H9 (cell line): ENCODE measurements at regions not wholly inside any gene's neighbourhood (a gene's known extent, or its start where the extent isn't known, plus 50 kb on each side); places are given as distances from the start of the nearest gene placed in this dataset.

Source experiments
- DNase-seq: peaks from one replicate; pipeline ENCODE4 v3.0.0-alpha.2; 2017
- H2AFZ ChIP-seq: one replicate; pipeline ENCODE4 v1.6.1; 2013; ENCODE audit warnings: mild to moderate bottlenecking, low read length, control low read depth, moderate library complexity
- H2AK5ac ChIP-seq: 2 replicates; pipeline ENCODE4 v1.6.1; 2013; ENCODE audit warnings: low read length, control low read depth, mixed read lengths; ENCODE audit not compliant: insufficient read length
- H2BK120ac ChIP-seq: one replicate; pipeline ENCODE4 v1.6.1; 2013; ENCODE audit warnings: low read depth, mild to moderate bottlenecking, low read length, control low read depth, inconsistent platforms; ENCODE audit not compliant: poor library complexity, severe bottlenecking
- H2BK12ac ChIP-seq: 2 replicates; pipeline ENCODE4 v1.6.1; 2013; ENCODE audit warnings: low read length, control low read depth, mixed read lengths, low read depth; ENCODE audit not compliant: insufficient read length
- H2BK15ac ChIP-seq: 2 replicates; pipeline ENCODE4 v1.6.1; 2013; ENCODE audit warnings: low read depth, low read length, control low read depth
- H2BK20ac ChIP-seq: one replicate; pipeline ENCODE4 v1.6.1; 2013; ENCODE audit warnings: low read depth, mild to moderate bottlenecking, low read length, control low read depth, inconsistent platforms; ENCODE audit not compliant: poor library complexity, severe bottlenecking
- H2BK5ac ChIP-seq: 2 replicates; pipeline ENCODE4 v1.6.1; 2013; ENCODE audit warnings: low read length, control low read depth, mixed read lengths; ENCODE audit not compliant: insufficient read length
- H3K14ac ChIP-seq: 2 replicates; pipeline ENCODE4 v1.6.1; 2013; ENCODE audit warnings: low read length, control low read depth; ENCODE audit not compliant: insufficient read depth
- H3K18ac ChIP-seq: 2 replicates; pipeline ENCODE4 v1.6.1; 2013; ENCODE audit warnings: low read depth, mild to moderate bottlenecking, mixed read lengths, low read length, control low read depth; ENCODE audit not compliant: insufficient read length
- H3K23ac ChIP-seq: 2 replicates; pipeline ENCODE4 v1.6.1; 2013; ENCODE audit warnings: low read length, control low read depth, mixed read lengths, low read depth; ENCODE audit not compliant: insufficient read length
- H3K23me2 ChIP-seq: 2 replicates; pipeline ENCODE4 v1.6.1; 2013; ENCODE audit warnings: low read depth, mild to moderate bottlenecking, mixed read lengths, low read length, control low read depth; ENCODE audit not compliant: insufficient read length, poor library complexity, severe bottlenecking
- H3K27ac ChIP-seq: 2 replicates; pipeline ENCODE4 v1.5.1; 2013; ENCODE audit warnings: low read length, control low read depth, mixed read lengths, low read depth; ENCODE audit not compliant: insufficient read length
- H3K27me3 ChIP-seq: 2 replicates; pipeline ENCODE4 v1.6.1; 2013; ENCODE audit warnings: low read length, control low read depth, inconsistent platforms; ENCODE audit not compliant: insufficient read depth
- H3K4ac ChIP-seq: 2 replicates; pipeline ENCODE4 v1.6.1; 2013; ENCODE audit warnings: low read depth, mild to moderate bottlenecking, control low read depth, inconsistent platforms, low read length, moderate library complexity
- H3K4me1 ChIP-seq: 2 replicates; pipeline ENCODE4 v1.6.1; 2013; ENCODE audit warnings: low read length, control low read depth, inconsistent platforms; ENCODE audit not compliant: insufficient read depth
- H3K4me2 ChIP-seq: 2 replicates; pipeline ENCODE4 v1.6.1; 2013; ENCODE audit warnings: low read length, control low read depth, mixed read lengths; ENCODE audit not compliant: insufficient read length, insufficient read depth
- H3K56ac ChIP-seq: 2 replicates; pipeline ENCODE4 v1.6.1; 2013; ENCODE audit warnings: low read depth, mild to moderate bottlenecking, mixed read lengths, low read length, control low read depth; ENCODE audit not compliant: insufficient read length
- H3K79me1 ChIP-seq: 2 replicates; pipeline ENCODE4 v1.6.1; 2013; ENCODE audit warnings: low read depth, mild to moderate bottlenecking, moderate library complexity, low read length, control low read depth, inconsistent platforms; ENCODE audit not compliant: insufficient read depth, poor library complexity, severe bottlenecking
- H3K79me2 ChIP-seq: 2 replicates; pipeline ENCODE4 v1.6.1; 2013; ENCODE audit warnings: low read length, control low read depth, inconsistent platforms; ENCODE audit not compliant: insufficient read depth
- H3K9ac ChIP-seq: 2 replicates; pipeline ENCODE4 v1.6.1; 2013; ENCODE audit warnings: low read length, control low read depth, mixed read lengths; ENCODE audit not compliant: insufficient read length; ENCODE audit errors: extremely low read depth
- H3K9me3 ChIP-seq: one replicate; pipeline ENCODE4 v1.6.1; 2013; ENCODE audit warnings: low read depth, low read length, inconsistent platforms; ENCODE audit not compliant: control insufficient read depth
- H3T11ph ChIP-seq: one replicate; pipeline ENCODE4 v1.6.1; 2013; ENCODE audit warnings: mild to moderate bottlenecking, low read length, control low read depth, inconsistent platforms
- H4K20me1 ChIP-seq: one replicate; pipeline ENCODE4 v1.6.1; 2013; ENCODE audit not compliant: control insufficient read depth, insufficient read length, insufficient read depth
- H4K5ac ChIP-seq: 2 replicates; pipeline ENCODE4 v1.6.1; 2013; ENCODE audit warnings: low read depth, mild to moderate bottlenecking, mixed read lengths, low read length, control low read depth; ENCODE audit not compliant: insufficient read length
- H4K8ac ChIP-seq: replicated peaks from 2 replicates; pipeline ENCODE4 v1.6.1; 2013; ENCODE audit warnings: low read length, control low read depth, mixed read lengths, low read depth; ENCODE audit not compliant: insufficient read length
- H4K91ac ChIP-seq: 2 replicates; pipeline ENCODE4 v1.6.1; 2013; ENCODE audit warnings: low read depth, mild to moderate bottlenecking, moderate library complexity, mixed read lengths, low read length, control low read depth; ENCODE audit not compliant: insufficient read length
- H3K27ac Mint-ChIP-seq, 3 experiments: 2 replicates in 2 of 3; 3 replicates in 1 of 3; pipeline ENCODE4 v1.8.0; 2020 to 2021; ENCODE audit warnings: mixed read lengths in 3 of 3, mild to moderate bottlenecking in 1 of 3, moderate library complexity in 1 of 3
- H3K27me3 Mint-ChIP-seq: 2 replicates; pipeline ENCODE4 v1.8.0; 2021; ENCODE audit warnings: low read depth, mild to moderate bottlenecking, moderate library complexity, mixed read lengths
- H3K36me3 Mint-ChIP-seq, 3 experiments: 2 replicates in 2 of 3; 3 replicates in 1 of 3; pipeline ENCODE4 v1.8.0; 2020 to 2021; ENCODE audit warnings: low read depth in 3 of 3, mixed read lengths in 3 of 3; ENCODE audit not compliant: insufficient read depth in 1 of 3
- H3K4me1 Mint-ChIP-seq, 2 experiments: 2 replicates each; pipeline ENCODE4 v1.8.0; 2020; ENCODE audit warnings: mixed read lengths in 2 of 2
- H3K4me3 Mint-ChIP-seq, 2 experiments: 2 replicates in 1 of 2; 3 replicates in 1 of 2; pipeline ENCODE4 v1.8.0; 2020 to 2021; ENCODE audit warnings: mild to moderate bottlenecking in 2 of 2, mixed read lengths in 2 of 2, moderate library complexity in 1 of 2
- H3K9me3 Mint-ChIP-seq, 2 experiments: 2 replicates in 1 of 2; 3 replicates in 1 of 2; pipeline ENCODE4 v1.8.0; 2020; ENCODE audit warnings: mild to moderate bottlenecking in 2 of 2, mixed read lengths in 2 of 2, moderate library complexity in 1 of 2
- CTCF ChIP-seq: fragments of 200-600 bp; sonication (generic); conservative IDR thresholded peaks from 3 replicates; pipeline ENCODE4 v1.8.0; 2021; ENCODE audit warnings: antibody characterized with exemption, mild to moderate bottlenecking
- WGBS: extraction: QIAGEN DNeasy Blood & Tissue Kit; methylation state at CpG from one replicate; pipeline ENCODE4 v1.1.7; 2013; ENCODE audit warnings: missing lambda C conversion rate, low lambda C conversion rate, mixed read lengths; ENCODE audit not compliant: insufficient read length; ENCODE audit errors: extremely low coverage; 5-methylcytosine and 5-hydroxymethylcytosine counted together

- H3K9me3 Mint-ChIP-seq: no peaks in the 10 kb centered on the region; a peak in 2 of 5 replicates
These were observed 71.0 kb upstream of the UNC5C start for GRCh38 chr4:95619525-95620443.

More at GRCh38 chr4:95619525-95620443, 71.0 kb upstream of the UNC5C start:
- H3K23me2 ChIP-seq: no peaks in the 10 kb centered on the region
- H3K27me3 Mint-ChIP-seq: no peaks in the 10 kb centered on the region
- no peak overlapping the region for H2AK5ac ChIP-seq
- no peak overlapping the region for H3K27ac ChIP-seq
- H3K79me1 ChIP-seq: no peaks in the 10 kb centered on the region
- H2AFZ ChIP-seq: no peak overlapping the region
- no peak overlapping the region for H4K8ac ChIP-seq
- no peak overlapping the region for H3K4ac ChIP-seq
- no peak overlapping the region for H2BK20ac ChIP-seq
- H4K91ac ChIP-seq: no peak overlapping the region
- H3K27ac Mint-ChIP-seq: no peak overlapping the region
- no peak overlapping the region for H3K56ac ChIP-seq
- H3K79me2 ChIP-seq: no peaks in the 10 kb centered on the region
- H2BK5ac ChIP-seq: no peak overlapping the region
- WGBS: 100% methylated on average over 2 of the region's 9 CpGs
- H4K5ac ChIP-seq: no peak overlapping the region
- H3K18ac ChIP-seq: no peak overlapping the region
- no peak overlapping the region for H2BK12ac ChIP-seq
- no peak overlapping the region for H3K9ac ChIP-seq
- no peak overlapping the region for H3K14ac ChIP-seq
- H2BK15ac ChIP-seq: no peak overlapping the region
- no peak overlapping the region for H3T11ph ChIP-seq
- no peaks in the 10 kb centered on the region for H4K20me1 ChIP-seq
- no peak overlapping the region for H3K4me2 ChIP-seq
- H3K9me3 ChIP-seq: no peaks in the 10 kb centered on the region
- no peak overlapping the region for H2BK120ac ChIP-seq
- TF ChIP-seq CTCF: no peak
- H3K4me1 Mint-ChIP-seq: peaks cover 0 to 6% of the 10 kb centered on the region in 2 experiments; a peak in 1 of 4 replicates
- no peaks in the 10 kb centered on the region for H3K36me3 Mint-ChIP-seq
- DNase-seq: no peak
- no peaks in the 10 kb centered on the region for H3K27me3 ChIP-seq
- no peaks in the 10 kb centered on the region for H3K4me1 ChIP-seq
- H3K23ac ChIP-seq: no peak overlapping the region
- no peak overlapping the region for H3K4me3 Mint-ChIP-seq
